Nephron (organoid): ENCODE measurements at regions not wholly inside any gene's neighbourhood (a gene's known extent, or its start where the extent isn't known, plus 50 kb on each side); places are given as distances from the start of the nearest gene placed in this dataset.
"Not testable (repeated sequence)": the region's sequence is repeated elsewhere in the genome, so short reads cannot be mapped to it uniquely, and the experiment has no call there.

ENCODE experiments used
- H3K27ac Mint-ChIP-seq, 3 experiments: 2 replicates each; pipeline ENCODE4 v1.8.0; 2020; ENCODE audit warnings: mixed read lengths in 3 of 3, mild to moderate bottlenecking in 2 of 3, moderate library complexity in 1 of 3
- H3K27me3 Mint-ChIP-seq: 2 replicates; pipeline ENCODE4 v1.8.0; 2021; ENCODE audit warnings: low read depth, mild to moderate bottlenecking, moderate library complexity, mixed read lengths
- H3K36me3 Mint-ChIP-seq: 2 replicates; pipeline ENCODE4 v1.8.0; 2020; ENCODE audit warnings: low read depth, mixed read lengths
- H3K4me1 Mint-ChIP-seq: 2 replicates; pipeline ENCODE4 v1.8.0; 2020; ENCODE audit warnings: mixed read lengths
- H3K4me3 Mint-ChIP-seq, 3 experiments: 2 replicates each; pipeline ENCODE4 v1.8.0; 2020; ENCODE audit warnings: mild to moderate bottlenecking in 3 of 3, mixed read lengths in 3 of 3, moderate library complexity in 2 of 3
- H3K9me3 Mint-ChIP-seq: 2 replicates; pipeline ENCODE4 v1.8.0; 2020; ENCODE audit warnings: mixed read lengths
- TF ChIP-seq, protein P1 (sequence below), 3 experiments: fragments of 200-600 bp; sonication (generic); IDR thresholded peaks; one replicate each; pipeline ENCODE4 v1.5.0; 2021; ENCODE audit warnings: antibody characterized with exemption in 3 of 3; ENCODE audit not compliant: unreplicated experiment in 3 of 3

DNA sequence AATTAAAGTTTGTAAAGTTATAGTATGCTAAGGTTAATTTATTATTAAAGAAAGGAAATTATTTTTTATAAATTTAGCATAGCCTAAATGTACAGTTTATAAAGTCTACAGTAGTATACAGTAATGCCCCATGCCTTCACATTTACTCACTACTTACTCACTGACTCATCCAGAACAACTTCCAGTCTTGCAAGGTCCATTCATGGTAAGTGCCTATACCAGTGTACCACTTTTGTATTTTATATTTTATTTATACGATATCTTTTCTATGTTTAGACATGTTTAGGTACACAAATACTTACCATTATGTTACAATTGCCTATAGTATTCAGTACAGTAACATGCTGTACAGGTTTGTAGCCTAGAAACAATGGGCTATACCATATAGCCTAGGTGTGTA is 95.1 kb upstream of the GRIN2B start:
- Mint-ChIP-seq H3K4me1 (peaks cover 20% of the 10 kb centered on the region), H3K36me3 (no peaks in the 10 kb centered on the region), H3K27me3 (no peaks in the 10 kb centered on the region), H3K4me3 (no peak overlapping the region), H3K27ac (no peak overlapping the region), H3K9me3 (peaks cover 4% of the 10 kb centered on the region)
- TF ChIP-seq, protein P1, sequence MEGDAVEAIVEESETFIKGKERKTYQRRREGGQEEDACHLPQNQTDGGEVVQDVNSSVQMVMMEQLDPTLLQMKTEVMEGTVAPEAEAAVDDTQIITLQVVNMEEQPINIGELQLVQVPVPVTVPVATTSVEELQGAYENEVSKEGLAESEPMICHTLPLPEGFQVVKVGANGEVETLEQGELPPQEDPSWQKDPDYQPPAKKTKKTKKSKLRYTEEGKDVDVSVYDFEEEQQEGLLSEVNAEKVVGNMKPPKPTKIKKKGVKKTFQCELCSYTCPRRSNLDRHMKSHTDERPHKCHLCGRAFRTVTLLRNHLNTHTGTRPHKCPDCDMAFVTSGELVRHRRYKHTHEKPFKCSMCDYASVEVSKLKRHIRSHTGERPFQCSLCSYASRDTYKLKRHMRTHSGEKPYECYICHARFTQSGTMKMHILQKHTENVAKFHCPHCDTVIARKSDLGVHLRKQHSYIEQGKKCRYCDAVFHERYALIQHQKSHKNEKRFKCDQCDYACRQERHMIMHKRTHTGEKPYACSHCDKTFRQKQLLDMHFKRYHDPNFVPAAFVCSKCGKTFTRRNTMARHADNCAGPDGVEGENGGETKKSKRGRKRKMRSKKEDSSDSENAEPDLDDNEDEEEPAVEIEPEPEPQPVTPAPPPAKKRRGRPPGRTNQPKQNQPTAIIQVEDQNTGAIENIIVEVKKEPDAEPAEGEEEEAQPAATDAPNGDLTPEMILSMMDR (IDR thresholded peaks at IDR 0.05; ENCODE audit: unreplicated experiment in 3 of 3) = no peak

DNA sequence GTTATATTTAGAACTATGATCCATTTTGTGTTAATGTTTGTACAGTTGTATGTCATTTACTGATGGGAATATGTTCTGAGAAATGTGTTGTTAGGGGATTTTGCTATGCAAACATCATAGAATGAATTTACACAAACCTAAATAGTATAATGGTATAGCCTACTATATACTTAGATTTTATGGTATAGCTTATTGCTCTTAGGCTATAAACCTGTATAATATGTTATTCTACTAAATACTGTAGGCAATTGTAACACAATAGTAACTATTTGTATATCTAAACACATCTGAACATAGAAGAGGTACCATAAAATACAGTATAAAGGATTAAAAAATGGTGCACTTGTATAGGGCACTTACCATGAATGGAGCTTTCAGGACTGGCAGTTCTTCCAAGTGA is 105.4 kb upstream of the GRIN2B start:
- no peak overlapping the region for H3K4me3 Mint-ChIP-seq

DNA sequence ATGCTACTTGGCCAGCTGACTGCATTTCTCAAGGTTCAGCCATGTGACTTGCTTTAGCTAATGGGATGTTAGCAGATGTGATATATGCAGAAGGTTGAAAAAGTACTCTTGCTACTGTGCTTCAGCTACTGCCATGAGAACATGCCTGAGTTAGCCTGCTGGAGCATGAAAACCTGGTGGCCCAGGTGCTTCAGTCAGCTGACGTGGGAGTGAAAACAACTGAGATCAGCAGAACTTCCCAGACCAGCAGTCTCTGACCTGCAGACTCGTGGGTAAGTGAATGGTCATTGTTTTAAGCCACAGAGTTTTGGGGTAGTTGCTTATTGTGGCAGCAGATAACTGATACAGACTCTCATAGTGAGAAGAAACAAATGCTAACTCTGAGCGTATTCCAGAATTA is 118.6 kb upstream of the GRIN2B start:
- Mint-ChIP-seq H3K9me3 (peaks cover 40% of the 10 kb centered on the region), H3K4me1 (no peaks in the 10 kb centered on the region), H3K27ac (no peak overlapping the region), H3K27me3 (peaks cover 6% of the 10 kb centered on the region), H3K4me3 (no peak overlapping the region), H3K36me3 (no peaks in the 10 kb centered on the region)
- TF ChIP-seq, protein P1 (IDR thresholded peaks at IDR 0.05; ENCODE audit: unreplicated experiment in 3 of 3) = no peak

More for the DNA sequence above, 105.4 kb upstream of the GRIN2B start:
- TF ChIP-seq, protein P1 (IDR thresholded peaks at IDR 0.05; ENCODE audit: unreplicated experiment in 3 of 3) = no peak
- no peaks in the 10 kb centered on the region for H3K36me3 Mint-ChIP-seq
- H3K27me3 Mint-ChIP-seq = no peaks in the 10 kb centered on the region
- H3K27ac Mint-ChIP-seq = no peak overlapping the region
- H3K9me3 Mint-ChIP-seq = no peaks in the 10 kb centered on the region
- no peaks in the 10 kb centered on the region for H3K4me1 Mint-ChIP-seq

DNA sequence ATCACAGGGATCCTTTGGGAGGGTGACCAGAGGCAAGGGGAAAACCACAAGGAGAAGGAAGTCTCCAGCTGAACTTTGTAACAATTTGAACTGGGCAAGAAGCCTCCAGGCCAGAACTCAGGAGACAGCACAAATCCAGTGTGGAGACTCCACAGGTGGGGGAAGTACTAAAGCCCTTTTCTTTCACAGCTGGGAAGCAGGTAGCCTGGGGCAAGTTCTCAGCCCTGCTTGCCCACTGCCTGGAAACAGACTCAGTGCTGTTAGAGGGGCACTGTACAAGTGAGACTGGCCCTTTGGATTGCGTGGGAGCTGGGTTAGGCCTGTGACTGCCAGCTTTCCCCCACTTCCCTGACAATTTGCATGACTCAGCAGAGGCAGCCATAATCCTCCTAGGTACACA is 120.2 kb upstream of the GRIN2B start:
- not testable (repeated sequence) for H3K27me3 Mint-ChIP-seq, H3K4me3 Mint-ChIP-seq, H3K36me3 Mint-ChIP-seq, H3K4me1 Mint-ChIP-seq, H3K27ac Mint-ChIP-seq
- peaks cover 37% of the 10 kb centered on the region for H3K9me3 Mint-ChIP-seq

DNA sequence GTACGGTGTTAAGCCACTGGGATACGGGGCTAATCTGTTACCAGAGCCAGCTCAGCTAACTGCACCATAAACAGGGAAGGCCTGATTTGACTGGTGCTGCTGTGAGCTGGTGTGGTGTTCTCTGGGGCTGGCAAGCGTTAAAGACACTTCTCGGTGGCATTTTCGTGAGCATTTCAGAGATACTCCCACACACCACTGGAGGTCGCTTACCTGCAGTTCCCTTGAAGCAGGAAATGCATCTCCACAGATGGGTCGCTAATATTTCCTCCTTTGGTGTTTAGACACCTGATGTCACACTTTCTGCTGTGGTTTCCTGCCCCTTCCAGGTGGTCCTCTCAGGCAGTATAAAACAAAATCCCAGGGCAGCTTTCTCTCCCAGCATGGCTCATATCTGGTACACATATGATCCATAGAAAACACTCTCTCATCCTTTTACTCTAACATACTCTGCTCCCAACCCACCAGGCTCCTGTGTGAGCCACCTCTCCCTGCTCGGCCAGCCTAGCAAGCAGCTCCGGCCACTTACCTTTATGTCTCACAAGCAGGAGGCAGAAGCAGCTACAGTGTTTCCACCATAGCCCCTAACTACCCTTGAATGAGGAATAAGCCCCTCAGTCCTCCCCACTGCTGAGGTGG is 129.9 kb upstream of the GRIN2B start:
- no peak overlapping the region for H3K4me3 Mint-ChIP-seq
- peaks cover 5% of the 10 kb centered on the region for H3K4me1 Mint-ChIP-seq
- H3K9me3 Mint-ChIP-seq = peaks cover under 1% of the 10 kb centered on the region
- TF ChIP-seq, protein P1 (IDR thresholded peaks at IDR 0.05; ENCODE audit: unreplicated experiment in 3 of 3) = peak; percentile 5 to 27 (median 17)
- H3K27me3 Mint-ChIP-seq = no peaks in the 10 kb centered on the region
- H3K36me3 Mint-ChIP-seq = no peaks in the 10 kb centered on the region
- no peak overlapping the region for H3K27ac Mint-ChIP-seq

DNA sequence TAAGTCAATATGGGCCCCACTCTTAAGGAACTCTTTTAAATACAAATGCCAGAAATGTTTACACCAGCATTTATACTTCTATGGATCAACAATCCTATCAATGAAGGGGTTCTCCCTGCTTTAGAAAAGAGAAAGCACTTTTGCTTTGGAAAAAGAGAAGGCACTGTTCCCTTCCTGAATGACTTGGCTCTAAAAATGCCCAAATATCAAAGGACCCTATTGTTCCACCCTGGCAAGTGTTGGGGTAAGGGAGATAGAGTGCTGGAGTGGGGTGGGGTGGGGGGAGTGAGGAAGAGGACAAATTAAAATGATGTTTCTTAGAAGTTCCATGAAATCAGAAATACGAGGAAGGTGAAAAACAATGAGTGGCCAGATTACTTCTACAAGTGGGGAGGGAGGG is 131.6 kb upstream of the GRIN2B start:
- Mint-ChIP-seq H3K4me3 (no peak overlapping the region), H3K27ac (no peak overlapping the region), H3K9me3 (peaks cover 5% of the 10 kb centered on the region), H3K36me3 (no peaks in the 10 kb centered on the region), H3K4me1 (peaks cover 5% of the 10 kb centered on the region), H3K27me3 (no peaks in the 10 kb centered on the region)
- TF ChIP-seq, protein P1 (IDR thresholded peaks at IDR 0.05; ENCODE audit: unreplicated experiment in 3 of 3) = no peak
